IMR-90 (cell line): ENCODE measurements at regions not wholly inside any gene's neighbourhood (a gene's known extent, or its start where the extent isn't known, plus 50 kb on each side); places are given as distances from the start of the nearest gene placed in this dataset.
A peak's percentile ranks its signal among the peaks of the same experiment; 100 is the strongest.

Source experiments
- ATAC-seq: fragments of 200-7000 bp; cut with Tn5 transposase; 2 replicates; pipeline ENCODE4 v1.9.1; 2020; ENCODE audit warnings: low read depth, mild to moderate bottlenecking, moderate library complexity
- BruUV-seq: library from RNA; stranded (reverse); fragments of 400-500 nt; replicated peaks from 2 replicates; lab custom pipeline; 2021; lab: Mats Ljungman, UMichigan
- CTCF ChIA-PET: fragments of 300-600 bp; formaldehyde crosslinking; extraction: SDS; loops from one replicate; lab custom pipeline; 2021; ENCODE audit warnings: antibody characterized with exemption; lab: Yijun Ruan, JAX
- POLR2A ChIA-PET: fragments of 300-600 bp; sonication (Branson Sonifier 250); formaldehyde crosslinking; loops from one replicate; lab custom pipeline; 2022; ENCODE audit warnings: antibody characterized with exemption; ENCODE audit not compliant: unreplicated experiment; lab: Charles Lee
- DNase-seq: peaks from one replicate; pipeline ENCODE4 v3.0.0; 2013
- H2AFZ ChIP-seq: replicated peaks from 2 replicates; pipeline ENCODE3; 2013; ENCODE audit warnings: low read length, mild to moderate bottlenecking; ENCODE audit not compliant: poor library complexity
- H2AK5ac ChIP-seq: 2 replicates; pipeline ENCODE4 v1.6.1; 2013; ENCODE audit warnings: low read depth, low read length, inconsistent platforms
- H2AK9ac ChIP-seq: replicated peaks from 2 replicates; pipeline ENCODE3; 2013; ENCODE audit warnings: mild to moderate bottlenecking, low read depth, low read length, moderate library complexity; ENCODE audit not compliant: poor library complexity
- H2BK120ac ChIP-seq: 2 replicates; pipeline ENCODE4 v1.6.1; 2013; ENCODE audit warnings: low read depth, low read length, inconsistent platforms
- H2BK15ac ChIP-seq: 3 replicates; pipeline ENCODE4 v1.6.1; 2013; ENCODE audit warnings: low read depth, low read length, inconsistent platforms
- H2BK20ac ChIP-seq: 2 replicates; pipeline ENCODE4 v1.6.1; 2013; ENCODE audit warnings: low read depth, mild to moderate bottlenecking, inconsistent platforms, low read length, moderate library complexity
- H2BK5ac ChIP-seq: 2 replicates; pipeline ENCODE4 v1.6.1; 2013; ENCODE audit warnings: mild to moderate bottlenecking, low read depth, low read length, inconsistent platforms; ENCODE audit not compliant: poor library complexity, severe bottlenecking
- H3K14ac ChIP-seq: replicated peaks from 2 replicates; pipeline ENCODE4 v1.6.1; 2013; ENCODE audit warnings: low read depth, low read length, inconsistent platforms
- H3K18ac ChIP-seq: 2 replicates; pipeline ENCODE4 v1.6.1; 2013; ENCODE audit warnings: low read depth, low read length, control low read depth
- H3K23ac ChIP-seq: 2 replicates; pipeline ENCODE4 v1.6.1; 2013; ENCODE audit warnings: low read depth, low read length, inconsistent platforms
- H3K27ac ChIP-seq: 2 replicates; pipeline ENCODE4 v1.5.1; 2013; ENCODE audit warnings: mild to moderate bottlenecking, control low read depth, low read length; ENCODE audit not compliant: insufficient read depth
- H3K27me3 ChIP-seq: 2 replicates; pipeline ENCODE4 v1.6.1; 2013; ENCODE audit warnings: low read length; ENCODE audit not compliant: control insufficient read depth, insufficient read depth
- H3K36me3 ChIP-seq: 2 replicates; pipeline ENCODE4 v1.6.1; 2013; ENCODE audit warnings: low read length, mixed read lengths; ENCODE audit not compliant: control insufficient read depth, insufficient read depth
- H3K4ac ChIP-seq: 2 replicates; pipeline ENCODE4 v1.6.1; 2013; ENCODE audit warnings: low read depth, low read length, inconsistent platforms
- H3K4me1 ChIP-seq: 2 replicates; pipeline ENCODE4 v1.6.1; 2013; ENCODE audit warnings: low read length, mixed read lengths; ENCODE audit not compliant: control insufficient read depth, insufficient read depth
- H3K4me2 ChIP-seq: 2 replicates; pipeline ENCODE4 v1.6.1; 2013; ENCODE audit warnings: low read depth, mild to moderate bottlenecking, control low read depth, low read length, moderate library complexity
- H3K4me3 ChIP-seq: 2 replicates; pipeline ENCODE4 v1.5.1; 2013; ENCODE audit warnings: low read depth, mild to moderate bottlenecking, control low read depth, low read length, moderate library complexity; ENCODE audit not compliant: insufficient read depth
- H3K56ac ChIP-seq: 2 replicates; pipeline ENCODE4 v1.6.1; 2013; ENCODE audit warnings: low read length, inconsistent platforms; ENCODE audit not compliant: insufficient read depth; ENCODE audit errors: extremely low read depth
- H3K79me1 ChIP-seq, 2 experiments: 2 replicates each; pipeline ENCODE4 v1.6.1; 2013; ENCODE audit warnings: low read length in 2 of 2, inconsistent platforms in 1 of 2, low read depth in 1 of 2
- H3K9ac ChIP-seq: 2 replicates; pipeline ENCODE4 v1.6.1; 2013; ENCODE audit warnings: low read depth, low read length, control low read depth
- H3K9me1 ChIP-seq: 2 replicates; pipeline ENCODE4 v1.6.1; 2013; ENCODE audit warnings: low read length, inconsistent platforms; ENCODE audit not compliant: insufficient read depth
- H3K9me3 ChIP-seq: 2 replicates; pipeline ENCODE4 v1.6.1; 2013; ENCODE audit warnings: low read length; ENCODE audit not compliant: control insufficient read depth, insufficient read depth
- H4K20me1 ChIP-seq: 2 replicates; pipeline ENCODE4 v1.6.1; 2013; ENCODE audit warnings: low read length, inconsistent platforms; ENCODE audit not compliant: insufficient read depth
- H4K5ac ChIP-seq: 2 replicates; pipeline ENCODE4 v1.6.1; 2013; ENCODE audit warnings: mild to moderate bottlenecking, low read depth, low read length, control low read depth
- H4K8ac ChIP-seq, 2 experiments: 2 replicates each; pipeline ENCODE4 v1.6.1; 2013; ENCODE audit warnings: low read depth in 2 of 2, low read length in 2 of 2, control low read depth in 1 of 2, inconsistent platforms in 1 of 2
- H4K91ac ChIP-seq: 2 replicates; pipeline ENCODE4 v1.6.1; 2013; ENCODE audit warnings: low read depth, low read length, inconsistent platforms; ENCODE audit not compliant: insufficient read depth
- CEBPB ChIP-seq: IDR thresholded peaks from 2 replicates; pipeline ENCODE4 v1.6.1; 2012; ENCODE audit warnings: low read depth, low read length, improper control_type of control experiment
- CHD1 ChIP-seq: IDR thresholded peaks from 2 replicates; pipeline ENCODE4 v1.6.1; 2012; ENCODE audit warnings: low read depth, low read length, improper control_type of control experiment
- CTCF ChIP-seq: conservative IDR thresholded peaks from 2 replicates; pipeline ENCODE4 v1.5.1; 2012; ENCODE audit warnings: mild to moderate bottlenecking, low read depth, low read length, improper control_type of control experiment
- ELK1 ChIP-seq: fragments of 150-350 bp; IDR thresholded peaks from 2 replicates; pipeline ENCODE4 v1.6.1; 2016; ENCODE audit warnings: low read depth, mild to moderate bottlenecking, low read length, moderate library complexity, borderline replicate concordance
- FOS ChIP-seq: fragments of 150-350 bp; IDR thresholded peaks from 2 replicates; pipeline ENCODE4 v1.6.1; 2016; ENCODE audit warnings: low read depth, low read length
- MAFK ChIP-seq: IDR thresholded peaks from 2 replicates; pipeline ENCODE4 v1.6.1; 2012; ENCODE audit warnings: low read depth, low read length, improper control_type of control experiment
- MAZ ChIP-seq: IDR thresholded peaks from 2 replicates; pipeline ENCODE4 v1.6.1; 2012; ENCODE audit warnings: low read depth, mild to moderate bottlenecking, low read length, improper control_type of control experiment, moderate library complexity, borderline replicate concordance
- NFE2L2 ChIP-seq: fragments of 150-350 bp; IDR thresholded peaks from 2 replicates; pipeline ENCODE4 v1.6.1; 2016; ENCODE audit warnings: low read depth, mild to moderate bottlenecking, low read length
- POLR2A ChIP-seq: IDR thresholded peaks from 2 replicates; pipeline ENCODE4 v1.6.1; 2012; ENCODE audit warnings: mild to moderate bottlenecking, low read depth, low read length
- RAD21 ChIP-seq: IDR thresholded peaks from 2 replicates; pipeline ENCODE4 v1.6.1; 2012; ENCODE audit warnings: low read length, improper control_type of control experiment
- RCOR1 ChIP-seq: IDR thresholded peaks from 2 replicates; pipeline ENCODE4 v1.6.1; 2012; ENCODE audit warnings: mild to moderate bottlenecking, low read length, improper control_type of control experiment; ENCODE audit not compliant: insufficient replicate concordance
- RFX5 ChIP-seq: IDR thresholded peaks from 2 replicates; pipeline ENCODE4 v1.8.0; 2012; ENCODE audit warnings: low read depth, mild to moderate bottlenecking, low read length, moderate library complexity
- SMC3 ChIP-seq: fragments of 150-350 bp; IDR thresholded peaks from 2 replicates; pipeline ENCODE4 v1.6.1; 2016; ENCODE audit warnings: low read depth, mild to moderate bottlenecking, antibody characterized with exemption, low read length, moderate library complexity
- USF2 ChIP-seq: fragments of 150-350 bp; IDR thresholded peaks from 2 replicates; pipeline ENCODE4 v1.6.1; 2017; ENCODE audit warnings: mild to moderate bottlenecking, antibody characterized with exemption, low read length, low read depth
- WGBS, 2 experiments: methylation state at CpG; one replicate each; pipeline versions ENCODE4 v1.1.5 to v1.1.7; 2013; ENCODE audit warnings: missing lambda C conversion rate in 2 of 2; ENCODE audit not compliant: insufficient read length in 1 of 2; ENCODE audit errors: extremely low coverage in 2 of 2; 5-methylcytosine and 5-hydroxymethylcytosine counted together
- dilution Hi-C: fragments of 300-500 bp; cut with HindIII; formaldehyde crosslinking; loops from one replicate; pipeline ENCODE4 v1.14.3; 2018; ENCODE audit warnings: low sequenced_read_pairs; ENCODE audit not compliant: unreplicated experiment
- in situ Hi-C: fragments of 300-500 bp; cut with MboI; formaldehyde crosslinking; loops from 3 replicates; pipeline ENCODE4 v1.14.3; 2019; ENCODE audit warnings: low sequenced_read_pairs, inconsistent platforms, mixed read lengths
- intact Hi-C: fragments of 100-400 bp; cut with micrococcal nuclease; formaldehyde crosslinking; loops from 2 replicates; pipeline ENCODE4 v1.10.0; 2022

GRCh38 chr2:217360781-217361482 is 501.1 kb upstream of the TNP1 start:
- ChIA-PET POLR2A (interaction anchor here (0.6 to 0.9 kb wide), 5 partner anchors 130 to 669 kb away, joined by 3 to 15 read pairs (median 4); no protein-coding TSS in a partner anchor), CTCF (interaction anchor here (0.6 to 1.0 kb wide), 3 partner anchors 33 to 157 kb away, joined by 3 to 4 read pairs (median 3); no protein-coding TSS in a partner anchor)
- Histone ChIP-seq H3K36me3 (no peaks in the 10 kb centered on the region), H2BK120ac (peak overlapping the region; percentile 100), H2BK15ac (peak overlapping the region; percentile 92; the same call in 2 of the 3 replicates), H2BK20ac (peak overlapping the region; percentile 100), H3K9me3 (no peaks in the 10 kb centered on the region), H3K79me1 (peaks cover 0 to 18% of the 10 kb centered on the region in 2 experiments; a peak in 3 of 4 replicates), H3K23ac (peak overlapping the region; percentile 95), H3K4me2 (peak overlapping the region; percentile 14), H4K8ac (peak overlapping the region; percentile 89 to 96), H3K27me3 (no peaks in the 10 kb centered on the region), H3K27ac (peak overlapping the region; percentile 96), H3K18ac (peak overlapping the region; percentile 94), H2AK5ac (peak overlapping the region; percentile 99), H3K56ac (peak overlapping the region; percentile 97), H3K4ac (peak overlapping the region; percentile 100), H2BK5ac (peak overlapping the region; percentile 89), H4K20me1 (no peaks in the 10 kb centered on the region), H3K14ac (peak overlapping the region; percentile 87), H4K5ac (peak overlapping the region; percentile 95), H3K4me3 (no peak overlapping the region), H3K9me1 (peaks cover 24% of the 10 kb centered on the region), H4K91ac (peak overlapping the region; percentile 95), H2AFZ (peak overlapping the region; percentile 36), H3K4me1 (peaks cover 37% of the 10 kb centered on the region), H3K9ac (peak overlapping the region; percentile 39), H2AK9ac (peak overlapping the region; percentile 35)
- in situ Hi-C loops (no loop called here), dilution Hi-C loops (no loop called here), intact Hi-C loops (loop anchor here (10.0 kb wide), 1 partner anchor 666 kb away; the partner anchor contains the start of gene IGFBP5)
- peak; percentile 89 for DNase-seq
- peak; percentile 71 for ATAC-seq
- no CpG with 5 or more reads among the region's 4 CpGs for WGBS, 2 experiments
- BruUV-seq = no TSS peak
- TF ChIP-seq NFE2L2 = no peak
- TF ChIP-seq MAFK = no peak
- TF ChIP-seq MAZ = peak; percentile 17; the same call in 1 of the 2 replicates
- TF ChIP-seq RAD21 = no peak
- no peak for TF ChIP-seq RCOR1
- TF ChIP-seq FOS = peak; percentile 54
- peak; percentile 5; the same call in 1 of the 2 replicates for TF ChIP-seq CTCF
- peak; percentile 4; the same call in 1 of the 2 replicates for TF ChIP-seq SMC3
- no peak for TF ChIP-seq CHD1
- no peak for TF ChIP-seq ELK1
- TF ChIP-seq RFX5 = no peak
- no peak for TF ChIP-seq POLR2A
- peak; percentile 75 for TF ChIP-seq CEBPB
- TF ChIP-seq USF2 = no peak
